Activated CD8-positive, alpha-beta memory T cell treated with anti-CD3 and anti-CD28 coated beads, Interleukin-2, amount 50 U/mL, for 4 hours (primary cell): ENCODE measurements at regions not wholly inside any gene's neighbourhood (a gene's known extent, or its start where the extent isn't known, plus 50 kb on each side); places are given as distances from the start of the nearest gene placed in this dataset.
"Not testable (repeated sequence)": the region's sequence is repeated elsewhere in the genome, so short reads cannot be mapped to it uniquely, and the experiment has no call there.

ENCODE experiments used
- DNase-seq: peaks from one replicate; pipeline ENCODE4 v3.0.0-alpha.2; 2020

DNA sequence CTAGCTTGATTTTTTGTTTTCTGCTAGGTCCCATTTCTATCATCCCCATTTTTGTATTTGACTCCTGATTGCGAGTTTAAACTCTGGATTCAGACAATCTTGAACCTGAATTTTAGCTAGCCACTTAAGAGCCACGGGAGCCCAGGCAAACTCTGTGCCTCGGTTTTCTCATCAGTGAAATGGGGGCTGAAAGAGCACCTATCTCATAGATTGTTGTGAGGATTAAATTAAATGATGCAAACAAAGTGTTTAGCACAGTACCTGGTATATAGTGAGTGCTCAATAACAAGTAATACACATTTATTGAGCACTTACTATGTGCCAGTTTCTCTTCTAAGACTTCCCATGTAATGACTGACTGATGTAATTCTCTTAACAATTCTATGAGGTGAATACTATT, 158.1 kb upstream of the POU3F1 start:
- no peak for DNase-seq

DNA sequence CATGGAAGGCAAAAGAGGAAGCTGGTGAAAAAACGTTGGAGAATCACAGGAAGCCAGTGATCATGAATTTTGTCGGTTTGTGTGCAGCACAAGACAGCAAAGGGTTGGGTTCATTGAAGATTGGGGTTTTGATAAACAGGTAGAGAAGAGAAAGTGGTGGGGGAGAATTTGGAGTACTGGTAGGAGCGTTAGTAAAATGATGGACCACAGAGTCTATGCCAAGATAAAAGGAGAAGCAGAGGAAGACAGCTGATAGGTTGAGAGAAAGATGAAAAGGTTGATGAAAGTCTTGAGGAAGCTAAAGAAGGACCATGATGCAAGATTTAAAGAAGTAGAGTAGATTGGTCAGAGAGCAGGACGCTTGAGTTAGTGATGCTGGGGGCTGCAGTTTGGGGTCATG, 156.8 kb upstream of the POU3F1 start:
- DNase-seq, result no peak

DNA sequence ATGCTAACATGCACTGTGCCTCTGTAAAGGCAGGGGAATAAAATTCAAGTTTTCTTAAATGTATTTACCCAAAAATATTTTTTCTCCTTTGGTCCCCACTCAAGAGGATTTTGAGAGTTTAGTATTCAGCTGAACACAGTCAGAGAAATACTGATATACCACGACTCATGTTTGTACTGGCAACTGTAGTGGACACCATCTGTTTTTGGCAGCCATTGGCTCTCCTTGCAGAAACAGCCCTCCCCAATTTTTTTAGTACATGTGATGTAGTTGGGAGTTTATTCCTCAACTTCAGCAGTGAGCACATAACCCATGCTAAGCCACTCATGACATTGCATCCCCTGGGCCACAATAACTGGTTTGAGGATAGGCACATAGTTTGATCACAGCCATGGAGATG, 154.8 kb upstream of the POU3F1 start:
- no peak for DNase-seq

DNA sequence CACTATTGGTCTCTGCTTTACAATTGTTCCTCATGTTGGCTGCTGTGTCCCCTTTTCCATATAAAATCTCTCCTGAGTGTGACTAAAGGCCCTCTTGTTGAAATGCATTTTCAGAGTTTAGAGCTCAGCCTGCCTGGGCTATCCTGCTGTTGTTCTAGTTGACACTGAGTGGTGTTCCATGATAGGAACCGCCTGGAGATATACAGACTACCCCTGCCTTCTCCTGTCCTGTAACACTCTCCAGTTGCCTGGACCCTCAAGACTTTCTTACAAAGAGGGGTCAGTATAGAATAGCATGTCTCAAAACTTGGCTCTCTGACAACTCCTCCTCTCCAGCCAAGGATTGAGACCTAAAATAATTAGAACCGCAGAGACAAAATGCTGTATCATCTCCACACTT, 152.0 kb upstream of the POU3F1 start:
- DNase-seq, result no peak

DNA sequence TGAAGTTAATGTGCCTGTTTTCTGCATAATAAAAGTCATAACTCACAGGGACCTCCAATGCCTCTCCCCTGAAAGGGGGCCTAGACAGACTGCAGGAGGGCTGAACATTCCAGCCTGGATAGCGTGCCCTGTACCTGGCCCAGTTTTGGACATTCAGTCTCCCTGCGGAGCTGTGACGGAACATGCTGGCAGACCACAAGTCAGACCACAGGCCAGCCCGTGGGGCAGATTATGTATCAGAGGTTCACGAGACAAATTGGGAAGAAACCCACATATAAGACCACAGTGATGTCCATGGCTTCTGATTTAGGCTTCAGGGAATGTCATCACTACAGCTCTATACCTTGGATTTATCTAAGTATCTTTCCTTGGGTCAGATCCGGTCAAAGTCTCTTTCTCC, 151.5 kb upstream of the POU3F1 start:
- DNase-seq, result no peak

DNA sequence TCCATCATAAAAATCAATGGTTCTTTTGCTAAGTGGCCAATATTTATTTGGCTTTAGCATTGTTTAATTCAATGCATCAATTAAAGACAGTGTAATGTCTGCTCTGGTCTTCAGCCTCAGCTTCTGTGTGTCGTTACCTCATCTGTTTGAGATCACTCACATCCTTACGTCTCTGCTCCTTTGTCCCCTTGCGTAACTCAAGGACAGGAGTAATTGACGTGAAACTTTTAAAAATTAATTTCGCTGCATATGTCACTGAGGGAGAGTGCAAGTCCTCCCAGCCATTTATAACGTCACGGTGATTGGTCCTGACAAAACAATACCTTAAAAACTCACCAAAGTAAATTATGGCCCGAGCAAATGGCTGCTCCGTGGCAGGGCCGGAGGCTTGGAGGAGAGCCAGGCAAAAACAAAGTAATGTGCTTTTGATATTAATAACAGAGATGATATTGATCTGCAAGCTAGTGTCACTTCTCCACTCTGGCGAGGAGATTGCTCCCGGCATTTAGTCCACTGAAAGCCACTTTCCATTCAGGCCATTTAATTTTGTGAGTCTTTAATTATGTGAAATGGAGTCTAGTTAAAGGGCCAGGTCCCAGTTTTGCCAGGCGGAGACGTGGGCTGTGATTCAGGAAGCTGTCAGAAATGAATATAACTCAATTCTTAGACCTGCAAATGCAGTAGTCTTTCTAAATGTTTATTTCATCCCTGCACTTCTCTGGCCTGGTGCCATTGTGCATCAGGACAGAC, 150.9 kb upstream of the POU3F1 start:
- no peak for DNase-seq

DNA sequence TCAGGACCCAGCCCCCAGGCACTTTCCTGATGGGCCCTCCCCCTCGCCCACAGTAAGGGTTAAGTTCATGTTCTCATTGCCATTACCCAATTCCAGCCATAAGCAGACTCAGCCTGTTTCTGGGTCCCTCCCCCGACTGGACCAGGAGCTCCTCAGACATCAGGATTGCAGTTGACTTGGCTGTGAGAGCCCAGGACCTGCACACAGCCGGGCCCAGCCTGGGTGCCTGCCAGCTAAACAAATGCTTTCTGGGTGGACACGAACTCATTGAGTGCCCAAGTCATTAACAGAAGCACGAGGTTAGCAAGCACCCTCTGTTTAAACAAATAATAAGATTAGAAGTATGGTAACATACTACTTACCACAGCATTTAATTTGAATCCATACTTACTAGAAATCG, 147.9 kb upstream of the POU3F1 start:
- DNase-seq, result no peak

DNA sequence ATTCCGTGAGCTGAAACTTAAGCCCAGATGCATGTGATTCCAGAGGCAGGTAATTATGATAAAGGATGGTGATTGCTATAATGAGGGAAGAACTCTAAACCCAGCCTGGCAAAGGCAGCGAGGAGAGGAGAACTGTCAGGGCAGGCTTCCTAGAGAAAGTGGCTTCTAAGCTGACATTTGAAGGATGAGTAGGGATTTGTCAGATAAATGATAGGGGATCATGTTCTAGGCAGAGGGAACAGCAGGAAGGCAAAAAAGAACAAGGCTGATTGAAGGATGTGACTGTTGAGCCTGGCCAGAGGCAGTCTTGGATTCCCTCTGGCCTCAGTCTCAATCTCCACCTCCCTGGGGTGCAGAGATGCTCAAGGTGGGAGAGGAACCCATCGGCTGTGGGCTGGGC, 146.4 kb upstream of the POU3F1 start:
- no peak for DNase-seq

DNA sequence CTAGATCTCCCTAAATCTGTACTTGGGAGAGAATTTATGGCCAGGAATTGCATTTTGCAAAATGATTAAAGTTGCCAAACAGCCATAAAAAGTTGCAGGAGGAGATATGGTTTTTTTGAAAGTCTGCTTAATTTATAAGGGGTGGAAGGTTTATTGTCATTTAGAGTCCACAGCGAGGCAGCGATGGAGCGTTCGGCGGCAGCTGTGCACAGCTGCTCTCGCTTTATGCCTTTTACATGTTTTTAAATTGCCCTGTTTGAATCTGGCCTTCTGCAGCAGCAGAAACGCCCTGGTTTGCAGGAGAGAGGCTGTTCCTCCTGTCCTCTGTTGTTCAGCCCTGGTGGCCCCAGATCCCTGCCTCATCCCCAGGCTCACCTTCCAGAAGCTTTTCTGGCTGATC, 144.9 kb upstream of the POU3F1 start:
- DNase-seq, result no peak

DNA sequence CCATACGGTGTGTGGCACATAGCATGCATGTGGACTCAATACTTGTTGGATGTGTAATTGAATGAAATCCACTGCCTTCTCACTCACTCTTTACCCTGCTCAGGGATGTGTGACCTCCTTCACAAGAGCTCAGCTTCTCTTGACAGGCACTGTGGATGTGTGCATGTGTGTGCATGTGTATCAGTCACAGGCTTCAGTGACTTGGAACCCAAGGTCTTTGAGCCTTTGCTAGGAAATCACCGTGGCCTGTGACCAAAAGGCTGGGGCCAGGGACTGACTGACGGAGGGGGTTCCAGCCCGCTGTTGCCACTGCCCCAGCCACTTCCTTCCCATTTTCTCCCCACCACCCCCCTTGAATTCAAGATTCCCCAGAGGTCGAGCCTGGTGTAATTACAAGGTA, 144.4 kb upstream of the POU3F1 start:
- no peak for DNase-seq

DNA sequence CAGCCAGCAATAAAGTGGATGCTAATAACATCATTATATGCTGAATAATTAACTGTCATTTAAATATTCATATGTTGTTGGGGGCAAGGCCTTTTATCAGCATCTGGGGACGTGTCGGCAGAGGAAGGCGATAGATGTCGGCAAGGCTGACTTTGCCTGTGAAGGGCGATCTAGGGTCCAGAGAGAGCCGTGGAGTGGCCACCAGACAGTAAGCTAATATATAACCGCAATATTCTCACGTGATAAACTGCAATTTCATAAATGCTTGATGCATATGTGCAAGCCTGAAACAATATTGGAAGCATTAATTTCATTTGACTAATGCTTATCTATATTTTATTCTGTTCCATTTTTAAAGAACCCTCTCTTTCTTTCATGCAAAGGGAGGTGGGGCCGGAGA, 141.0 kb upstream of the POU3F1 start:
- DNase-seq, result no peak

DNA sequence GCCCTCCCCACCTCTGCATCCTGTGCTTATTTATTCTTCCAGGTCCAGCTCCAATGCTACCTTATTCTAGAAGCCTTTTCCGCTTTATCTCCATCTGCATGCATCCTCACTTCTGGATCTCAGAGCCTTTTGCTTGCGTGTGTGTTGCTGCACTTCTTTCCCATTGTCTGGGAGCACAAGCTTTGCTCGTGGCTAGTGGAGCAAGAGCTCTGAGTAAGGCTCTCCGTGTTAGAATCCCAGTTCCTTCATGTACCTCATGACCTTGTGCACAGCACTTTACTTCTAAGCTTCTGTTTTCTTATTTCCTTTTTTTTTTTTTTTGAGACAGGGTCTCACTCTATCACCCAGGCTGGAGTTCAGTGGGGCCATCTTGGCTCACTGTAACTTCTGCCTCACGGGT, 140.0 kb upstream of the POU3F1 start:
- DNase-seq, result no peak

DNA sequence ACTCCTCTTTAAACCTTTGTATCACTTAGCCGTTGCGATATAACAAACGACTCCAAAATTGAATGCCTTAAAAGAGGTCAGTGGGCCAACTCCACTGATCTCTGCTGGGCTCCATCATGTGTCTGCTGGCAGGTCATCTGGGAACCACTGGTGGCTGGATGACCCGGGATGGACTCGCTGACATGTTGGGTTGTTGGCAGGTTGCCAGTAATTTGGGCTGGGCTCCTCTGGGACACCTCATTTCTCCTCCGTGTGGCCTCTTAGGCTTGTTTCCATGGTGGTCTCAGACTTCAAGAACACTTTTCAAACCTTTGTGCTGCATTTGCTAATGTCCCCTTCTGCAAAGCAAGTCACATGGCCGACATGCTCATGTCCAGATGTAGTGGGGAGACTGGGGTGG, 139.3 kb upstream of the POU3F1 start:
- no peak for DNase-seq

DNA sequence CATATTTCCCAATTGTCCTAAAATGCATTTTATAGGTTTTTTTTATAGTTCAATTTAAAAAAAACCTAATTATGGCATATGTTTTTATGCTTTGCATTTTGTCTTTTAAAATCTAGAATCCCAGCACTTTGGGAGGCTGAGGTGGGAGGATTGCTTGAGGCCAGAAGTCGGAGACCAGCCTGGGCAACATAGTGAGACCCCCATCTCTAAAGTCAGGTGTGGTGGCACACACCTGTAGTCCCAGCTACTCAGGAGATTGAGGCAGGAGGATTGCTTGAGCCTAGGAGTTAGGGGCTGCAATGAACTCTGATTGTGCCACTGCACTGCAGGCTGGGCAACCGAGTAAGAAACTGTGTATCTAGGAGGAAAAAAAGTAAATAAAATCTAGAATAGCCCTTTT, 137.2 kb upstream of the POU3F1 start:
- DNase-seq, result no peak

DNA sequence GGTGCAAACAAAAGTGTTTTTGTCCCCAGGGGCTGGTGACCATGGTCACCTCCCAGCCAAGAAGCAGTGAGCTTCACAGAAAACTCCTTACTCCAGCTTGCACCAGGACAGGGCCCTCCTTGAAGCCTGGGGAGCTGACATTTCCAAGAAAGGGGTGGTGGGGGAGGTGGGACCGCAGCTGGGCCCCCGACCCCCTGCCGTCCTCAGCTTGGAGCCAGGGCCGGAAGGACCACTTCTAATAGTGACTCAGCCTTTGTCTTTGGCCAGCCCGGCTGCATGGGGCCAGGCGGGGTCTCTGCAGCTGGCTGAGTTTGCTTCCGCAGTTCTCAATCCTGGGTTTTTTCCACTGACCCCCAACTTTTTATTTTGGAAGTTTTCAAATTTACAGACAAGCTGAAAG, 136.5 kb upstream of the POU3F1 start:
- no peak for DNase-seq

DNA sequence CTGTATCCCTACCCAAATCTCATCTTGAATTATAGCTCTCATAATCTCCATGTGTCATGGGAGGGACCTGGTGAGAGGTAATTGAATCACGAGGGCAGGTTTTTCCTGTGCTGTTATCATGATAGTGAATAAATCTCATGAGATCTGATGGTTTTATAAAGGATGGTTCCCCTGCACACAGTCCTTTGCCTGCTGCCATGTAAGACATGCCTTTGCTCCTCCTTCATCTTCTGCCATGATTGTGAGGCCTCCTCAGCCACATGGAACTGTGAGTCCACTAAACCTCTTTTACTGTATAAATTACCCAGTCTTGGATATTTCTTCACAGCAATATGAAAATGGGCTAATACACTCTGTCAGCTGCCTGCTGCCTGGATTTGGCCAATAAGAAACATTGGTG, 133.8 kb upstream of the POU3F1 start:
- DNase-seq, result not testable (repeated sequence)

DNA sequence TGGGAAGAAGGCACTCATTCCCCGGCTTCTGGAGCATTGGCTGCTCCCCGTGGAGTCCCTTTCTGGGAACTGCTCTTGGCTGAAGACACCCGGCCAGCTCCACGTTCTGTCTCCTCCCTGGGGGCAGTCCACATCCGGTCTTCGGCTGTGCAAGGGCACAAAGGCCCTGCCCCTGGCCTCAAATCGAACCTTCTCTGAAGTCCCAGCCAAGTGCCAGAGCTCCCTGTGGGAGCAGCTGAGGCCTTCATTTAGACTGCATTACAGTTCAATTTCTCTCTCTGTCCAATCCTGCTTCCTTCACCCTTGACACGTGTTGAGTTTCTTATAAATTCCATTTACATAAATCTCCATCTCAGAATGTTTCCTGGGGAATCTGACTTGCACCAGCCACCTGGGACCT, 132.9 kb upstream of the POU3F1 start:
- no peak for DNase-seq

DNA sequence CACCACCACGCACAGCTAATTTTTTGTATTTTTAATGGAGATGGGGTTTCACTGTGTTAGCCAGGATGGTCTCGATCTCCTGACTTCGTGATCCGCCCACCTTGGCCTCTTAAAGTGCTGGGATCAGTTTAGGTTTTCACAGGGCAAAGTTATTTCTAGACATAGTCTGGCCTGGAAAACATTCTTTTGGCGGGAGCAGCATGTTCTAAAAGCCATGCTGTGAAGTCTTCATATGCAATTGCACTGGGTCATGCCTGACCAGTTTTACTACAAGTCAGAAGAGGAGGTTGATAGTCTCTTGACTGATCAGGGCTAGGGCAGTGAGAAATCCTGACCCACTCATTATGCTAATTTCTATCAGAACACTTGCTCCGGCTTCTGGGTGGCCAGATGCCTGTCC, 131.6 kb upstream of the POU3F1 start:
- DNase-seq, result no peak

DNA sequence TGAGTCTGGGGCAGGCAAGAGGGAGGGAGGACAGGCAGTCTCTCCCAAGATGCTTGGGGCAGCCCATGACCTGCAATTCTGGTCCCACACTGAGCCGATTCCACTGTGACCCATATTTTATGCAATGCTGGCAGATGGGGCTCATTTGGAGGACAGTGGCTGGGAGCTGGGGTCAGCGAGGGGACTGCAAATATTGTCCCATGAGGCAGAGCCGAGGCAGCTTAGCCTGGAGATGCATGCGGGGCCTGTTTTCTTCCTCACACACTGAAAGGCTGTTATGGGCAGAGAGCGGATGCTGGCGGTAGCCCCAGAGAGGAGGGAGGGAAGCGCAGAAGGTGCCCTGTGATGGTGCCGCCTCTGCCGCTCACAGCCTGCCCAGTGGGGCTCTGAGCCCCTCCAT, 128.5 kb upstream of the POU3F1 start:
- DNase-seq, result no peak

DNA sequence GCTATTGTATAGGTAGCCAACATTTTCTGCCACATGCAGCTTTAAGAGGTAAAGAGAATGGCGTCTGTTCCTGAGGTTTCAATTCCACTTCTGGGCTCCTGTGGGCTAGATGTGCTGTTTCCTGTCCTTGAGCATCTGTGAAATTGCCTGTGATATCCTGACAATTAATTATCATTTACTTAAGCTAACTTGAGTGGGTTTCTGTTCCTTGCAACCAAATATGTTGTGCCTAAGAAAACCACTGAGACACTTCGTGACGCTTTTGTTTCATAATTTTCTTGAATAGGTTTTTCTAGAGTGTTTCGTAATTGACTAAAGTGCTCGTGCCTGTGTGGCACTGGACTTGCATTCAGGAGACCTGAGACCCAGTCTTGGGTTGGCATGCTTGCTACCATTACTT, 127.3 kb upstream of the POU3F1 start:
- DNase-seq, result no peak

DNA sequence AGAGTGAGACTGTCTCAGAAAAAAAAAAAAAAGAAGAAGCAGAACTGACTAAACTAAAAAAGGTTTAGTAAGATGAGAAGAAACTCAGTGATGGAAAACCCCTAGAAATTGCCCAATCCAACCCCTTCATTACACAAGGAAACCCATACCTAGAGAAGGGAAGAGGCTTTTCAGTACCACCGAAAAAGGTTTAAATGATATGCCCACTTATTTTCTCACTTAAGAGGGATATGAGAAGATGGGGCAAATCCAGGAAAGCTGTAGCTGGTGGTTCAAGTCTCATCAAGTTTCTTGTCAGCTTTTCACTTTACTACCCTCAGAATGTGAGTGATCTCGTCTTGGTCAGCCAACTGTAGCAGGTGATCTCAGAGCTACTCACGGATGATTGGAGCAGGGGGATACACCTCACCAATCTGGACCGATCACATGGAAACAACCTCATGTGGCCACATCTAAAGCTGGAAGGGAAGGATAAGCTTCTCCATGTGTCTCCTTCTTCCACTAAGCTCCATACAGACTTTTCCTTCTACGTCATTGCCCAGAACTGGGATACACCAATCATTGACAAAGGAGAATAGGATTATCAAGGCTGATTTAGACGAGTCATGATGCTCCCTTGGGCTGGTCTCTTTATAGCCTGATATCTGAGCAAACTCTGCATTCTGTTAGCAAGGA, 126.7 kb upstream of the POU3F1 start:
- no peak for DNase-seq

DNA sequence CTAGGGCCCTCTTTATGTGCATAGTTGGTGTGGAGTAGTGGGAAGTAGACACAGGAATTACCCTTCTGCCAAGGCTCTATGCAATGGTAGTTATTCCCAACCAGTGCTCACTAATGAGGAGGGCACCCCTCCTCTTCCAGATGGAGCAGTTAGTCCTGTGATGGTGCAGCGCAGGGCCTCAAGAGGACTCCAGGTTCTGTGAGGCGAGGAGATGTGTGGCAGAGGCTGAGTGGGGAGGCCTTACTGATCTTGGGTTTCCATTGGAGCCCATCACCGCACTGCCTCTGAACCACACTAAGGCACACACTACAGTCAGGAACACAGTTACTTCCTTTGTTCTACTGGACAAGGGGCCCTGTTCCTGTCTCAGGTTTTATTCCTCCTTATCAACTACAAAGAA, 122.5 kb upstream of the POU3F1 start:
- DNase-seq, result no peak

DNA sequence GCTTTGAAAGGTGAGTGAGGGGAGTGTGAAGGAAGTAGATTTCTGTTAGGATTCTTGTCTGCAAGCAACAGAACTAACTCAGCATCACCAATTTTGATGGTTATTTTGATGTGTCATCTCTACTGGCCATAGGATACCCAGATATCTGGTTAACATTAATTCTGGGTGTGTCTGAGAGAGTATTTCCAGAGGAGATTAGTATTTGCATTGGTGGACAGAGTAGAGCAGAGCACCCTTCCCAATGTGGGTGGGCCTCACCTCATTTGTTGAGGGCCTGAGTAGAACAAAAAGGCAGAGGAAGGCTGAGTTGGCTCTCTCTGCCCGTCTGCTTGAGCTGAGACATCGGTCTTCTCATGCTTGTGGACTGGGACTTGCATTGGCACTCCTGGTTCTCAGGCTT, 121.8 kb upstream of the POU3F1 start:
- no peak for DNase-seq

DNA sequence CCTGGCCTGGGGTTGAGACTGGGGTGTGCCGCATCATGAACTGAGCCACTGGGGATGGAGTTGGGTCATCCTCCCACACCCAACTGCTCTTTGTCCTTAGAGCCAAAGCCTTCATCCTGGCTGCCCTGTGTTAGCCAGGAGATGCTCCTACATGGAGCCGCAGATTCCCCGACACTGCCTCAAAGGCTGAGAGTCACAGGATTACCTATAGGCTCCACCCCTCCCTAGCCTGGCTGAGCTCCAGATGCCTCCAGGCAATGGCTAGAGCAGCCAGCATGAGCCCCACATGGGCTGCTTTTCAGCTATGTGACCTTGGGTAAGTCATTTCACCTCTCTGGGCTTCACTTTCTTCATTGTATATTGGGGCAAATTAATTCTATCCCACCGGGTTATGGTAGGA, 119.9 kb upstream of the POU3F1 start:
- DNase-seq, result no peak
